C4-2B (cell line): ENCODE measurements at regions not wholly inside any gene's neighbourhood (a gene's known extent, or its start where the extent isn't known, plus 50 kb on each side); places are given as distances from the start of the nearest gene placed in this dataset.

Experiments
- ZFX ChIP-seq: fragments of 450-650 bp; IDR thresholded peaks from 2 replicates; pipeline ENCODE4 v1.6.1; 2017
- TF ChIP-seq, protein P1 (sequence below): fragments of 450-650 bp; conservative IDR thresholded peaks from 2 replicates; pipeline ENCODE4 v1.5.1; 2017; ENCODE audit warnings: mild to moderate bottlenecking

GRCh38 chr5:61659221-61659696 lies 327.2 kb downstream of the ZSWIM6 start:
- TF ChIP-seq, protein P1, sequence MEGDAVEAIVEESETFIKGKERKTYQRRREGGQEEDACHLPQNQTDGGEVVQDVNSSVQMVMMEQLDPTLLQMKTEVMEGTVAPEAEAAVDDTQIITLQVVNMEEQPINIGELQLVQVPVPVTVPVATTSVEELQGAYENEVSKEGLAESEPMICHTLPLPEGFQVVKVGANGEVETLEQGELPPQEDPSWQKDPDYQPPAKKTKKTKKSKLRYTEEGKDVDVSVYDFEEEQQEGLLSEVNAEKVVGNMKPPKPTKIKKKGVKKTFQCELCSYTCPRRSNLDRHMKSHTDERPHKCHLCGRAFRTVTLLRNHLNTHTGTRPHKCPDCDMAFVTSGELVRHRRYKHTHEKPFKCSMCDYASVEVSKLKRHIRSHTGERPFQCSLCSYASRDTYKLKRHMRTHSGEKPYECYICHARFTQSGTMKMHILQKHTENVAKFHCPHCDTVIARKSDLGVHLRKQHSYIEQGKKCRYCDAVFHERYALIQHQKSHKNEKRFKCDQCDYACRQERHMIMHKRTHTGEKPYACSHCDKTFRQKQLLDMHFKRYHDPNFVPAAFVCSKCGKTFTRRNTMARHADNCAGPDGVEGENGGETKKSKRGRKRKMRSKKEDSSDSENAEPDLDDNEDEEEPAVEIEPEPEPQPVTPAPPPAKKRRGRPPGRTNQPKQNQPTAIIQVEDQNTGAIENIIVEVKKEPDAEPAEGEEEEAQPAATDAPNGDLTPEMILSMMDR, result no peak
- no peak for TF ChIP-seq ZFX
